ENCODE measurements at regions not wholly inside any gene's neighbourhood (a gene's known extent, or its start where the extent isn't known, plus 50 kb on each side); places are given as distances from the start of the nearest gene placed in this dataset.

DNA sequence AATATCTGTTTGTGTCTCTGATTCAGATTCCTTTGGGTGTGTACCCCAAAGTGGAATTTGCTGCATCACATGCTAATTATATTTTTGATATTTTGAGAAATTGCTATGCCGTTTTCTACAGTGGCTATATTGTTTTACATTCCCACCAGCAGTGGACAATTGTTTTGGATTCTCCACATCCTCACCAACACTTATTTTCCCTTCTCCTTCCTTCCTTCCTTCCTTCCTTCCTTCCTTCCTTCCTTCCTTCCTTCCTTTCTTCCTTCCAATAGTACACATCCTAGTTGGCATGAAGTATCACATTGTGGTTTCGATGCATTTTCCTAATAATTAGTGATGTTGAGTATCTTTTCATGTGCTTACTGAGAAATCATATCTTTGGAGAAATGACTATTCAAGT is 535.5 kb downstream of the SH2D4B start:
- TF ChIP-seq, protein P1, sequence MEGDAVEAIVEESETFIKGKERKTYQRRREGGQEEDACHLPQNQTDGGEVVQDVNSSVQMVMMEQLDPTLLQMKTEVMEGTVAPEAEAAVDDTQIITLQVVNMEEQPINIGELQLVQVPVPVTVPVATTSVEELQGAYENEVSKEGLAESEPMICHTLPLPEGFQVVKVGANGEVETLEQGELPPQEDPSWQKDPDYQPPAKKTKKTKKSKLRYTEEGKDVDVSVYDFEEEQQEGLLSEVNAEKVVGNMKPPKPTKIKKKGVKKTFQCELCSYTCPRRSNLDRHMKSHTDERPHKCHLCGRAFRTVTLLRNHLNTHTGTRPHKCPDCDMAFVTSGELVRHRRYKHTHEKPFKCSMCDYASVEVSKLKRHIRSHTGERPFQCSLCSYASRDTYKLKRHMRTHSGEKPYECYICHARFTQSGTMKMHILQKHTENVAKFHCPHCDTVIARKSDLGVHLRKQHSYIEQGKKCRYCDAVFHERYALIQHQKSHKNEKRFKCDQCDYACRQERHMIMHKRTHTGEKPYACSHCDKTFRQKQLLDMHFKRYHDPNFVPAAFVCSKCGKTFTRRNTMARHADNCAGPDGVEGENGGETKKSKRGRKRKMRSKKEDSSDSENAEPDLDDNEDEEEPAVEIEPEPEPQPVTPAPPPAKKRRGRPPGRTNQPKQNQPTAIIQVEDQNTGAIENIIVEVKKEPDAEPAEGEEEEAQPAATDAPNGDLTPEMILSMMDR (conservative IDR thresholded peaks at IDR 0.05; ENCODE audit: low read depth, low read length), result no peak
- no peak for TF ChIP-seq EZH2 (IDR thresholded peaks at IDR 0.05; ENCODE audit: borderline replicate concordance, low read depth, low read length, poor library complexity, severe bottlenecking)
- Histone ChIP-seq H3K9me3 (ENCODE audit: low read depth, low read length, poor library complexity, severe bottlenecking) (no peaks in the 10 kb centered on the region), H3K27me3 (replicated peaks; ENCODE audit: insufficient read depth, low read depth, low read length, poor library complexity) (no peaks in the 10 kb centered on the region), H3K4me1 (ENCODE audit: insufficient read depth, low read length, poor library complexity, severe bottlenecking) (no peaks in the 10 kb centered on the region), H3K27ac (ENCODE audit: low read depth, low read length, poor library complexity, severe bottlenecking) (peak overlapping the region; percentile 73), H3K4me3 (ENCODE audit: low read depth, low read length, poor library complexity, severe bottlenecking) (no peak overlapping the region), H3K36me3 (ENCODE audit: insufficient read depth, low read length, poor library complexity, severe bottlenecking) (no peaks in the 10 kb centered on the region)
- intact Hi-C loops (cut with micrococcal nuclease; ENCODE audit: unreplicated experiment), result no loop called here
- peak; percentile 61 for DNase-seq (ENCODE audit: low spot score)
- POLR2A ChIA-PET (ENCODE audit: low non-redundant PET), result no interaction called here
- no TSS peak for BruUV-seq (replicated peaks)
- CTCF ChIA-PET, result no interaction called here

DNA sequence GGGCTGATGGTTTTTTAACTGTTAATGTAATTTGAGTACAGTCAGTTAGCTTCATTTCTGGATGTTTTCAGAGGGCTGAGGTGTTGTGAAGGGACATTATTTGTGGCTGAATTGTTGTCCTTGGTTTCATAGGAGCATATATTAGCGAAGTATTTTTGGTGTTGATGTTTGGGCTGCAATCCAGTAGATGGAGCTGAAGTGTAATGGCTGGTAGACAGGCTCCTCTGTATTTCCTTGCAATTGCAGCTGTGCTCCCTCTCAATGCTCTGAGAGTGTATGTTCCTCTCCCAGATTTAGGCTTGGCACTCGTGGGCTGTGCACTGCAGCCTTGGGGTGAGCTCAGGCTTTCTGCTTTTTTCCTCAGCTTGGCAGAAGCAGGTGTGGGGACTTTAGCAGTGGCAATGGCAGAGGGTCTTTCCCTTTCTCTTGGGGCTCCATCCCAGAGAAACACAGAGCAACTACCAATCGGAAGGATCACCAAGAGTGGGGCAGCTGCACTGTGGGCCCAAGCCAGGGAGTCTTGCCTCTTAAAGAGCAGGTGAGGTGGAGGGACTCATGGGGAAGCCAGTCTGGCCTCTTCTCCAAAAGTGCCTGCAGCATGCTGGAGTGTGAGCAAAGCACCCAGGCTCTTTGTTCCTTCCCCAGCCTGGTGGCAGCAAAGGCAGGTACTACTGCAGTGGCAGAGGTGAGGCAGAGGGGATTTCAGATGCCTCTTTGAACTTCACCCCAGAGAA is 544.4 kb downstream of the SH2D4B start:
- TF ChIP-seq, protein P1 (conservative IDR thresholded peaks at IDR 0.05; ENCODE audit: low read depth, low read length), result peak; percentile 37
- no peak for TF ChIP-seq EZH2 (IDR thresholded peaks at IDR 0.05; ENCODE audit: borderline replicate concordance, low read depth, low read length, poor library complexity, severe bottlenecking)
- CTCF ChIA-PET, result interaction anchor here (0.8 kb wide), 1 partner anchor 98 kb away, joined by 4 read pairs; no protein-coding TSS in a partner anchor
- Histone ChIP-seq H3K27ac (ENCODE audit: low read depth, low read length, poor library complexity, severe bottlenecking) (no peak overlapping the region), H3K9me3 (ENCODE audit: low read depth, low read length, poor library complexity, severe bottlenecking) (peaks cover 4% of the 10 kb centered on the region), H3K36me3 (ENCODE audit: insufficient read depth, low read length, poor library complexity, severe bottlenecking) (no peaks in the 10 kb centered on the region), H3K27me3 (replicated peaks; ENCODE audit: insufficient read depth, low read depth, low read length, poor library complexity) (no peaks in the 10 kb centered on the region), H3K4me3 (ENCODE audit: low read depth, low read length, poor library complexity, severe bottlenecking) (no peak overlapping the region), H3K4me1 (ENCODE audit: insufficient read depth, low read length, poor library complexity, severe bottlenecking) (no peaks in the 10 kb centered on the region)
- peak; percentile 37 for DNase-seq (ENCODE audit: low spot score)
- BruUV-seq (replicated peaks), result no TSS peak
- intact Hi-C loops (cut with micrococcal nuclease; ENCODE audit: unreplicated experiment), result no loop called here
- POLR2A ChIA-PET (ENCODE audit: low non-redundant PET), result no interaction called here

DNA sequence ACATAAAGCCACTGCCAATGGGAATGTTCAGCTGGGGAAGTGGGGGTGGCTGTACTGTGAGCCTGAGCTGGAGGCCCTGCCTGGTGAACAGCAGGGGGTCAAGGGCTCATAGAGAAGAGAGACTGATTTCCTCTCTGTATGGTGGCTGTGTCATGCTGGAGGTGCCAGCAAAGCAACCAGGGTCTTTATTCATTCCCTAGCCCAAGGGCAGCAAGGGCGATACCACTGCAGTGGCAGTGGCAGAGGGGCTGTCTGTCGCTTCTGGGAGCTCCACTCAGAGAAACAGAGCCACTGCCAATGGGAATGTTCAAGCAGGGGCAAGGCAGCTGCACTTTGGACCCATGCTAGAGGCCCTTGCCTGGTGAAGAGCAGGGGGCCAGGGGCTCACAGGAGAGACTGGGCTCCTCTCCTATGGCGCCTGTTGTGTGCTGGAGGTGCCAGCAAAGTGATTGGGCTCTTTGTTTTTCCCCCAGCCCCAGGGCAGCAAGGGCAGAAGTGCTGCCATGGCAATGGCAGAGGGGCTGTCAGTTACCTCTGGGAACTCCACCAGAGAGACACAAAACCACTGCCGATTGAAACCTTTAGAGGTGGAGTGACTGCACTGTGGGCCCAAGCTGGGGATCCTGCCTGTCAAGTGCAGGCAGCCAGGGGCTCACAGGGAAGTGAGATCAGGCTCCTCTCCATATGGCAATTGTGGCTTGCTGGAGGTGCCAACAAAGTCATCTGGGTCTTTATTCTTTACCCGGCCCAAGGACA is 545.1 kb downstream of the SH2D4B start:
- DNase-seq (ENCODE audit: low spot score), result no peak
- POLR2A ChIA-PET (ENCODE audit: low non-redundant PET), result no interaction called here
- H3K4me3 ChIP-seq (ENCODE audit: low read depth, low read length, poor library complexity, severe bottlenecking), result no peak overlapping the region
- no peak overlapping the region for H3K27ac ChIP-seq (ENCODE audit: low read depth, low read length, poor library complexity, severe bottlenecking)
- no peaks in the 10 kb centered on the region for H3K27me3 ChIP-seq (replicated peaks; ENCODE audit: insufficient read depth, low read depth, low read length, poor library complexity)
- intact Hi-C loops (cut with micrococcal nuclease; ENCODE audit: unreplicated experiment), result no loop called here
- no peaks in the 10 kb centered on the region for H3K4me1 ChIP-seq (ENCODE audit: insufficient read depth, low read length, poor library complexity, severe bottlenecking)
- H3K9me3 ChIP-seq (ENCODE audit: low read depth, low read length, poor library complexity, severe bottlenecking), result peaks cover 4% of the 10 kb centered on the region
- CTCF ChIA-PET, result interaction anchor here (0.8 kb wide), 1 partner anchor 97 kb away, joined by 4 read pairs; no protein-coding TSS in a partner anchor
- BruUV-seq (replicated peaks), result no TSS peak
- TF ChIP-seq EZH2 (IDR thresholded peaks at IDR 0.05; ENCODE audit: borderline replicate concordance, low read depth, low read length, poor library complexity, severe bottlenecking), result no peak
- TF ChIP-seq, protein P1 (conservative IDR thresholded peaks at IDR 0.05; ENCODE audit: low read depth, low read length), result no peak
- H3K36me3 ChIP-seq (ENCODE audit: insufficient read depth, low read length, poor library complexity, severe bottlenecking), result no peaks in the 10 kb centered on the region

Data from A673 (cell line).